LHCN-M2 (cell line): ENCODE measurements at regions not wholly inside any gene's neighbourhood (a gene's known extent, or its start where the extent isn't known, plus 50 kb on each side); places are given as distances from the start of the nearest gene placed in this dataset.
"Not testable (repeated sequence)": the region's sequence is repeated elsewhere in the genome, so short reads cannot be mapped to it uniquely, and the experiment has no call there.

ENCODE experiments used
- DNase-seq: peaks from one replicate; pipeline ENCODE4 v3.0.0-alpha.2; 2012; ENCODE audit warnings: low read depth

- no peak for DNase-seq
Measured at GRCh38 chr7:97377713-97378112, 260.2 kb downstream of the SDHAF3 start.

- no peak for DNase-seq
Measured at GRCh38 chr7:97381815-97382554, 264.5 kb downstream of the SDHAF3 start.

GRCh38 chr7:97390052-97390451, 272.6 kb downstream of the SDHAF3 start:
- DNase-seq, result no peak

GRCh38 chr7:97390915-97391593, 273.6 kb downstream of the SDHAF3 start:
- DNase-seq, result peak; percentile 18

GRCh38 chr7:97401398-97401797, 283.9 kb downstream of the SDHAF3 start:
- no peak for DNase-seq

GRCh38 chr7:97405835-97406234, 288.3 kb downstream of the SDHAF3 start:
- DNase-seq, result no peak

- no peak for DNase-seq
Measured at GRCh38 chr7:97407106-97407505, 289.6 kb downstream of the SDHAF3 start.

GRCh38 chr7:97409346-97409745, 291.8 kb downstream of the SDHAF3 start:
- DNase-seq, result no peak

GRCh38 chr7:97418312-97418711, 300.8 kb downstream of the SDHAF3 start:
- no peak for DNase-seq

- DNase-seq, result no peak
Measured at GRCh38 chr7:97419898-97420297, 302.4 kb downstream of the SDHAF3 start.

GRCh38 chr7:97421307-97421930, 303.9 kb downstream of the SDHAF3 start:
- DNase-seq, result peak; percentile 41

GRCh38 chr7:97422046-97422445, 304.5 kb downstream of the SDHAF3 start:
- peak; percentile 6 for DNase-seq

- DNase-seq, result no peak
Measured at GRCh38 chr7:97430006-97430405, 301.9 kb upstream of the TAC1 start.

- DNase-seq, result no peak
Measured at GRCh38 chr7:97439637-97440214, 292.2 kb upstream of the TAC1 start.

- DNase-seq, result no peak
Measured at GRCh38 chr7:97446361-97446760, 285.5 kb upstream of the TAC1 start.

GRCh38 chr7:97449448-97449847, 282.4 kb upstream of the TAC1 start:
- not testable (repeated sequence) for DNase-seq

- no peak for DNase-seq
Measured at GRCh38 chr7:97450516-97450915, 281.4 kb upstream of the TAC1 start.

GRCh38 chr7:97454636-97455035, 277.2 kb upstream of the TAC1 start:
- DNase-seq, result no peak

GRCh38 chr7:97457054-97457453, 274.8 kb upstream of the TAC1 start:
- DNase-seq, result no peak

GRCh38 chr7:97460433-97460832, 271.5 kb upstream of the TAC1 start:
- no peak for DNase-seq

GRCh38 chr7:97461596-97461995, 270.3 kb upstream of the TAC1 start:
- DNase-seq, result no peak

- DNase-seq, result no peak
Measured at GRCh38 chr7:97466071-97466470, 265.8 kb upstream of the TAC1 start.
